ENCODE measurements at regions not wholly inside any gene's neighbourhood (a gene's known extent, or its start where the extent isn't known, plus 50 kb on each side); places are given as distances from the start of the nearest gene placed in this dataset.

DNA sequence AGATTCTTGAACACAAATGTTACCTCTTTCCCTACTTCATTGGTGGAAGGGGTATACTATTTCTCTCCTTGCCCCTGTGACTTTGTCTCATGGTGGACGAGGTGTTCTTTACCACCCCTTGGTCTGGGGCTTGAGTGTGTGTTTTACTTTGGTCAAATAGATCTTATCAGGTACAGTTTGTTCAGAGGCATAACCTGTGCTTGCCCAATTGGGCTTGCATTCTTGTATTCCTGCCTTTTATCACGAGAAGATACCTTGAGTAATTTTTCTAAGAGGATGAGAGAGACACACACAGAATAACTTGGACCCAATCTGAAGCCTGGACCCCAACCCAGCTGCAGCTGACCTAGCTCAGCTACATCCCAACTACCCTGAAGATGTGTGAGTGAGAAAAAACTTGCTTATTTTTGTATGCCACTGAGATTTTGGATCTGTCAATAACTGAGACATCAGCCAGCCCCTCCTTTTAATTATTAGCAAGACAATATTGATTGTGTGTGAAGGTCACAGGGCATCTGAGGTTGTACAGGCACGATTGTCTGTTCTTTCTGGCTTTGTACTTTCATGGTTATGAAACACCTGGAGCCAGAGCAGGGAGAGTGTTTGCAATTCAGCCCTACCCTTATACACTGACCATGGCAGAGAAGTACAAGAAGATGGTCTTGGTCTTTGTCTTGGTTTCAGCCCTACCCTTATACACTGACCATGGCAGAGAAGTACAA, 204.7 kb upstream of the SLC35B3 start:
- TF ChIP-seq POLR2A (IDR thresholded peaks at IDR 0.05): no peak
- no peak for TF ChIP-seq CTCF (IDR thresholded peaks at IDR 0.05)

Data from uterus (tissue), 2 donors.